Activated CD4-positive, alpha-beta T cell treated with anti-CD3 and anti-CD28 coated beads, Interleukin-2, amount 50 U/mL, for 48 hours (primary cell): ENCODE measurements at regions not wholly inside any gene's neighbourhood (a gene's known extent, or its start where the extent isn't known, plus 50 kb on each side); places are given as distances from the start of the nearest gene placed in this dataset.
A peak's percentile ranks its signal among the peaks of the same experiment; 100 is the strongest.

ENCODE experiments used
- DNase-seq, 2 experiments: peaks; one replicate each; pipeline ENCODE4 v3.0.0-alpha.2; 2020

DNA sequence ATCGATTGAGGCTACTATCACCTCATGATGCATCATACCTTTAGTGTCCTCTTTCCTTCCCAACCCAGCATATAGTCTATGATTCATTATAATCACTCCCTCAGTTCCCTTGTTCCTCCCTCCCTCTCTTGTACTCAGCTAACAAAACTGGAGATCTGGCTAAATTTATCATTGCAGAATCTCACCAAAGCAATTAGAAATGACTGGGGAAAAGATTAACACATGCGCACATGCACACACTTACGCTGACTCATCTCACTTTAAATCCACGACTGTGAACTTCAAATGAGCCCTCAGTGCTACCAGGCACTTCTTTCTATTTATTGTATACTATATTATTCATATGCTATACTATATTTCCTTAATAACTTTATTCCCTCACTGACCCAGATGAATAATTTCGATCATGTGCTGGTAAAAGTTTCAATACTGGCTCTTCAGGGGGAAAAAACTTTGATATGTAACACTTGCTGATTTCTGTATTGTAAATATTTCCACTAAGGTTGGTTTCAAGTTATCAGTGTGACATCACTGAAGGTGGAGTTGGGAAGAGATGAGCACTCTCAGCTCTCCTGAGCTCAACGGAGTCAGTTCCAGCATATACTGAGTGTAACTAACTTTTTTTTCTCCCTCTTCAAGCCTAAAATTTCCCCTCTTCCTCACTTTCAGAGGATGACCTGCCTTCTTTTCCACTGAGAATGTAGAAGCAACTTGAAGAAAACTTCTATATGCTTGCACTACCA lies 613.7 kb upstream of the B3GALT2 start:
- peak in 1 of 2 experiments; percentile 5 for DNase-seq

DNA sequence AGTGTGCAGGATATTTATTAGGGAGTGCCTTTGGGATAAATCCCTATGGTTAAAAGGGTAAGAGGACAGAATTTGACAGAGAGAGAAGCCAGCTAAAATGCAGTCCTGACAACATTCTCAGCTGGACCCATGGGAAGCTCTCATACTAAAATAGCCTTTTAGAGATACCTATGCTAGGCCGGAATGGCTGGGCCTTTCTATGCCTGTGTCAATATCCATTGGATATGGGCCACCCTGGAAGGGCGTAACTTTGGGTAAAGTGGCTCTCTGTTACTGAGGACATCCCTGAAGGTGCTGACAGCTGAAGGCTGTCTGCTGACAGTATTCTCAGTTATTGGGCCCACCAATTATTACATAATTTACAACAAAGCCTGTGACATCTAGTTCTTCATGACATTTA lies 613.0 kb upstream of the B3GALT2 start:
- no peak for DNase-seq

DNA sequence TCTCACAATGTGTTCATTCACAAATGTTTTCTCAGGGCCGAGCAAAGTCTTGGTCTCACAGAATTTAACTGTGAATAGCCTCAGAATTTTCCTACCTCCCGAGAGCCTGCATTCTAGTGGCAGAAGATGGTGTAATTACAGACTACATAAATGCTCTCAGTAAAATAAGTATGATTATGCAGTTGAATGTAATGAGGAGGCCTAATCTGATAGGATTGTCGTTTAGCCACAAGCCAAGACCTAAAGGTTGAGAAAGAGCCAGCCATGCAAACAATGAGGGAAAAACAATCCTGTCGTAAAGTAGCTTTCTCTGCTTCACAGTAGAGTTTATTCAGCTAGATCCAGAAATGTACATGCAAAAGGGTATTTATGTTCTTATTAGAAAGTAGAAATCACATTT lies 607.8 kb upstream of the B3GALT2 start:
- DNase-seq: no peak

GRCh38 chr1:193791746-193792145 lies 605.3 kb upstream of the B3GALT2 start:
- DNase-seq: no peak

GRCh38 chr1:193787061-193787460 lies 600.6 kb upstream of the B3GALT2 start:
- no peak for DNase-seq

DNA sequence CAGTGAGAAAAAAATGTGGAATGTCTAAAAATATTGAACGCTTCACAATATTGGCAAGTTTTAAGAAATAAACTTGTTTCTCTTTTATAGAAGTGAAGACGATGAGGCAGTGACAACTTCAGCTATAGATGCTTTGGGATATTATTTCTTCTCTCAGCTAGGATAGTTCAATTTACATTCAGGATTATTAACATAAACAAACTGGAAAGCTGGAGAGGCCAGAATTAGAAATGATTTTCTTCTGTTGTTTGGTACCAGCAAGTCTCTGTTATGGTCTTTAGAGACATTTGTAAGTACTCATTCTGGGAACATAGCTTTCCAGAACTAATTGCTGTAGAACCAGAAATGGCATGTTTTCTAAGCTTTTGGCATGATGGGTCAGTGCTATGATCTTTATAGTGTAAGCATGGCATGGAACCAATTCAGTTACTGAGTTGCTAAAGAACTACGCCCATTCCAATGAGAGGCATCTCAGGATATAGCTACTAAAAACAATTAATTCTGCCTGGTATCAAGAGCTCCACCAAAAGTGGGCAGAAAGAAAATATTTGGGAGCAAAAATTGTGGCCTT lies 599.5 kb upstream of the B3GALT2 start:
- no peak for DNase-seq

GRCh38 chr1:193774536-193775323 lies 588.3 kb upstream of the B3GALT2 start:
- DNase-seq: no peak

DNA sequence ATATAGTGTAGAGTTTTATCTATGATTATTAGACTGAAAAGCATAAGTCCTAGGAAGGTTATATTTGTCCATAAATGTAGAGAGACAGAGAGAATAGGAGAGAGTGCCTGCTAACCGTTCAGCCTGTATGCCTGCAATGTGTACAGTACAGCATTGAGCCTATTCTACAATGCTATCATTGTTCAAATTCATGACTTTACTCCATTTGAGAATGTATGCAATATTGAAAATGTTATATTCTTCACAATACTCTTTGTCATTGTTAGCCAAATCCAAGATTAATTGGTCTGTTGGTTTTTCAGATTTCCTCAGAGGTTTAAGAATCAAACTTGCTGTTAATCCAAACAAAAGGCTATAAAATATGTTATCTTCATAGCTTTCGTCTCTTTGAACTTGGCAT lies 585.2 kb upstream of the B3GALT2 start:
- no peak for DNase-seq

- no peak for DNase-seq
Measured at GRCh38 chr1:193769651-193770050, 583.2 kb upstream of the B3GALT2 start.

DNA sequence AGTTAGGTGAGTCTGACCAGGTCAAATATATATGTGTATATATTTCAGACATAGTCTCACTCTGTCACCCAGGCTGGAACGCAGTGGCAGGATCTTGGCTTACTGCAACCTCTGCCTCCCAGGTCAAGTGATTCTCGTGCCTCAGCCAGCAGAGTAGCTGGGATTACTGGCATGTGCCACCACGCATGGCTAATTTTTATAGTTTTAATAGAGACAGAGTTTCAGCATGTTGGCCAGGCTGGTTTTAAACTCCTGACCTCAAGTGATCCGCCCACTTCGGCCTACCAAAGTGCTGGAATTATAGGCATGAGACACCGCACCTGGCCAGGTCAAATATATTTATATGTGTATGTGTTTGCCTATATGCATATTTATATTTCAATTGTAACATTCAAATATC lies 581.5 kb upstream of the B3GALT2 start:
- no peak for DNase-seq

GRCh38 chr1:193766329-193766728 lies 579.9 kb upstream of the B3GALT2 start:
- DNase-seq: no peak

GRCh38 chr1:193763266-193763665 lies 576.9 kb upstream of the B3GALT2 start:
- no peak for DNase-seq

DNA sequence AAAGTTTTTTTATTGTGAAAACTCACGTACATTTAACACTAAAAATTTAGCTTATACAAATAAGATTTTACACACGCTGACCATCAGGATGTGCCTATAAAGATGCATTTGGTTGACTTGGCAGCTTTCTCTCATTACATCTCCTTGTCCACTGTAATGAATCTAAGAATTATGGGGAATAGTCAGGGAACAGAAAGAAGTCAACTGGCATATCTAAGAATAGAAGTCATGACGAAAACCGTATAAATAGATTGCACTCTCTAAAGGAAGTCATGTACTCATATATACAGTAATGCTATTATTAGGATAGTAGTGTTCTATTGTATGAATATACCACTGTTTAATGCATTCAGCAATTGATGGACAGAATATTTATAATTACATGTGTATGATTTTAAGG lies 575.8 kb upstream of the B3GALT2 start:
- no peak for DNase-seq

- DNase-seq: no peak
Measured at GRCh38 chr1:193755441-193755840, 569.0 kb upstream of the B3GALT2 start.

DNA sequence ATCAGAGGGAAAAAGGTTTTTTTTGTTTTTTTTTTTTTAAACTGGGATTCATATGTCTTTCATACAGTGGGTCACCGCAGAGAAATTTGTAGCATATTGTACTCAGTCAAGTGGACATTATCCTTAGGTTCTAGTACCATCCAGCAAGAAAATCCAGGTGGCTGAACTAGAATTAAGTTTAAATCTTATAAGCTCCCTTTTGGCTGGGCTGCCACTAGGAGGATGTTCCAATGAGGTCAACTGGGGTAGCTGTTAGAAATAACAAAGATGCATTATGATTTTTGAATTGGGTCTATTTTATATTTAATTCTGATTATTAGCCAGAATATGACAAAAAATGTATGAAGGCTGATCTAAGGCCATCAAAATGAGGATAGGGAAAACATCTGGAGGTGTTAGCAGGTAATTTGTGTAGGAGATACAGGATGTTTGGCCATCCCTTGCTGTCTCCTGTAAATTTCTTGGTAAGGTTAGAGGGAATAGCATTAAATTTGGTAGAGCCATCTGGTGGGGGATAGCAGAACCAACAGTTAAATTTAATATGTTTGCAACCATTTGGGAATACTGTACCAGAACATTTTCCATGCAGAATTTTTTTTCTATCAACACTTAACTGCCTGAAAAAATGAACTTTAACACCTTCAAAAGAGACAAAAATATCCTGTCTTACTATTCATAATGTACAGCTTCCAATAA lies 568.5 kb upstream of the B3GALT2 start:
- no peak for DNase-seq

DNA sequence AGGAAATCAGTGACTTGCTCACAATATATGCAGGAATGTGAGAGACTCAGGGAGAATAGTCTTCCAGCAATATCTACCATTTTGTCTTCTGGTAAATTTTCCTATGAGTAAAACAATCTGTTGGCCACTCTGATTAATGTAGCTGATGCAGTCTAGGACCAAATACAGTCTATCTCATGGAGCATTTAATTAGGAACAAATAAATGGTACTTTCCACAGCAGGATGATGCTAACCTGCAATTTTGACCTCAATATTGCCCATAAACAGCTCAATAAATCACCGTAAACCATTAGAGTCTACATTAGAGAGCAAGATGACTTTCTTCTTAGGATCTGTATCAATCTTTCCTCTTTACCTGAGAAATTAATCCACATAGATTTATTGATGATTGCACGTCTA lies 567.7 kb upstream of the B3GALT2 start:
- DNase-seq: no peak

- DNase-seq: no peak
Measured at GRCh38 chr1:193753038-193753756, 566.8 kb upstream of the B3GALT2 start.

GRCh38 chr1:193749868-193750267 lies 563.5 kb upstream of the B3GALT2 start:
- no peak for DNase-seq

DNA sequence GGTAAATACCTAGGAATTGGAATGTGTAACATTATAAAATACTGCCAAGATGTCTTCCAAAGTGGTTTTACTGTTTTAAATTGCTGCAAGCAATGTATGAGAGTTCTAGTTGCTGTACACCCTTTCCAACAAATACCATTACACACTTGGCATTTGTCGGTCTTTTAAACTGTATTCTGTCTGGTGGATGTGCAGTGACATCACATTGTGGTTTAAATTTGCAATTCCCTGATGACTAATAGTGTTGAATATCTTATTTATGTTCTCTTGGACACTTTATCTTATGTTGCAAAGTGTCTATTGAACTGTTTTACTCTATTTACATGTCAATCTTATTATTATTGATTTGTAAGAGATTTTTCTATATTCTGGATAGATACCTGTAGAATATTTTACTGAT lies 561.2 kb upstream of the B3GALT2 start:
- DNase-seq: no peak

DNA sequence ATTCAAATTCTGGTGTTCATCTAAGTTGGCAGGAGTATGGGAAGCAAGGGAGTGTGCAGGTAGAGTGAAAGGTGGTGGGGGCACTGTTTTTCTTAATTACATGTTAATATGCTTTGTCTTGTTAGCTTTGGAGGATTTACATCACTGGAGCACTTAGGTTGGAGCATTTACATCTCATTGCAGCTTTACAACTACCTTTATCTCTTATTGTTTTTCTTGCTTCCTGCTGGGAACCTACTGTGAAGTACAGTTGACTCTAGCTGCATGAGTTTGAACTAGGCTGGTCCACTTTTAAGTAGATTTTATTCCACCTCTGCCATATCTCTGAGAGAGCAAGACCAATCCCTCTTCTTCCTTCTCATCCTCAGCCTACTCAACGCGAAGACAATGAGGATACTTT lies 554.8 kb upstream of the B3GALT2 start:
- no peak for DNase-seq

- no peak for DNase-seq
Measured at GRCh38 chr1:193740762-193741161, 554.3 kb upstream of the B3GALT2 start.

GRCh38 chr1:193736507-193736906 lies 550.1 kb upstream of the B3GALT2 start:
- DNase-seq: no peak

DNA sequence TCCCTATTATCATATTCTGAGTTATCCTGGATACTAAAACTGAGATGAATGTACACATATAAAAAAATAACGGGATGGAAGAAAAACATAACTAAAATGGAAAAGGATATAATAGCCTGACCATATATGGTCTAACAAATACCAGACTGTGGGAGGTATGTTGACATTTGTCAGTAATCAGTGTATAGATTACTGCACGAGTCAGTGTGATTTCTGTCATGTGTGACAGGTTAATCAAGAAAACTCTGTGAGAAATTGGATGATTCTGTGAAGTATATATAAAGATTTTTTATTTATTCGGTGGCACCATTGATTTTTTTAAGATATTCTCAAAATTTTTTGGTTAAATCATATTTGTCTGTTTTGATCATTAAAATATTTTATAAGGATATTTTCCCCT lies 547.3 kb upstream of the B3GALT2 start:
- no peak for DNase-seq
